SIG-M5 treated with dmso at 0.1 percent for 504 hours (cell line): ENCODE measurements at regions not wholly inside any gene's neighbourhood (a gene's known extent, or its start where the extent isn't known, plus 50 kb on each side); places are given as distances from the start of the nearest gene placed in this dataset.

ENCODE experiments used
- DNase-seq: peaks from one replicate; lab custom pipeline; 2025; ENCODE audit not compliant: unreplicated experiment; lab: John Stamatoyannopoulos, UW

GRCh38 chr13:99717959-99718674 lies 216.8 kb downstream of the TM9SF2 start:
- no peak for DNase-seq

- DNase-seq, result no peak
Observed at GRCh38 chr13:99709134-99709533, 207.9 kb downstream of the TM9SF2 start.

DNA sequence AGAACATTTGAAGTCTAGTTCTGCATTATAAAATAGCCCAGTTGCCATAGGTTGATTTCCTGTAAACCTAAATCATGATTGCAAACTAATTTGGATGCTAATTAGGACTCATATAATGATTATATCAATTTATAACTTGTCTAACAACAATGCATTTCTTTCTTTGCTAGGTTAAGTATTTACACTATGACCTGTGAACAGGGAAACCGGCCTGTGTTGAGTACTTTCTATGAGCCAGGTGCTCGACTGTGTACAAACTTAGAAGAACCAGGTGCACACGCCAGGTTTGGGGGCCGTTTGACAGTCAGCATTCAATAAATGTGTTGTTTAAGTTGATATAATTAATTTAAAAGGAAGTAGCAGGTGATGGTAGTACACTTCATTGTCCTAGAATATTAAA lies 203.1 kb downstream of the TM9SF2 start:
- no peak for DNase-seq

DNA sequence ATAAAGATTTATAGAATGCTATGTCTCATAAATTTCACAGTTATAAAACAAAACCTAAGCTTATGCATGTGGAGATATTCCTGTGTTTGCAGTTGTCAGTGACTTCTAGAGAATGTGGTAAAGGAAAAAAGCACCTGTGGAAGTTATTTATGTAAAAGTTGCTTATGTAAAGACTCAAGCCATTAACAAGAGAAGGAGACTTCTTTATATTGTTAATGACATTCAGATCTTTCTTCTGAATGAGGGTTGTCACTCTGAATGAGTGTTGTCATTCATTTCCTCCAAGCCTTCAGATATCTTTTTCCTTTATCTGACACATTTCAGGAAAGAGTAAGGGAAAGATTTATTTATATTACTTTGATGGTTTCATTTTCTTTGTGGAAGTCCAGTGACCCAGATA lies 202.6 kb downstream of the TM9SF2 start:
- no peak for DNase-seq

- no peak for DNase-seq
Observed at GRCh38 chr13:99702687-99703319, 201.5 kb downstream of the TM9SF2 start.

GRCh38 chr13:99700468-99700867 lies 199.2 kb downstream of the TM9SF2 start:
- no peak for DNase-seq

DNA sequence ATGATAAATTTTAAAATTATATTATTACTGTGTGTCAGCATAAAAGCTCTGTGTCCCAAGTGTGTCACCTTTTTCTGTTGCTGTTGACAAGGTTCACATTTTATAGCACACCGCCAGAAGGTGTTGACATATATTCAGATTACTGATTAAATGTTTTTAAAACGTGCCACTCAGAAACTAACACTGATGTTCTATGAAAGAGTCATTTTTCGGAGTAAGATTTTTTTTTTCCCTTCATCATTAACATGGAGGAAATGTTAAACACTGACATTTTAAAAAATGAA lies 197.5 kb downstream of the TM9SF2 start:
- no peak for DNase-seq

DNA sequence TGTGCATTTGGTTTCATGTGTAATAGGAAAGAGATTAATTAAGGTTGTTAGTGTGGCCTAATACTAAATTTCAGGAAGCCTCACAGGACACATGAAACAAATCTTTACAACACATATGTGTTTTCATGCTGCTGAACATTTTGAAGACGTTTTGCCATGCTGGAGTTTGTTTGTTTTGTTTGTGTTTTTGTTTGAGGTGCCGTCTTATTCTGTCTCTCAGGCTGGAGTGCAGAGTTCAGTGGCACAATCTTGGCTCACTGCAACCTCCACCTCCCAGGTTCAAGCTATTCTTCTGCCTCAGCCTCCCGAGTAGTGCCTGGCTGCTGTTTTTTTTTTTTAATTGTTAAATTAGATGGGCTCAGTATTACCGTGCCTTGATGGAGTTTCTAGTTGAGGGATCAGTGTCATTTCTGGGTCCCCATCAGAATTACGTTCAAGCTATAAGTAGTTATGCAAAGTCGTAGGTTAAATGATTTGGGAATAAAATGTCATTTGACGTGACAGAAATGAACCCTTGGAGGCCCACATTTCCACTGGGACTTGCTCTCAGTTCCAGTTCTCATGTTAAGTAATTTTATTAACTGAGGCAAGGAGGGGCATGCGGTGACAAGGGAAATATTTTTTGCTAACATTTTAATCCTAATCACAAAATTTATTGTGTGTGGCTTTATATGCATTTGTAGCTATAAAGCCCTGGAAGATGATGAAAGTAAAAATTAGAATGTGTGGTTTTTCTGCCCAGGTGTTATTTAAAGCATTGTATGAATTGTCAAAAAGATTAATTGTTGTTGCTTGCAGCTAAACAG lies 196.9 kb downstream of the TM9SF2 start:
- no peak for DNase-seq

- no peak for DNase-seq
Observed at GRCh38 chr13:99695857-99696256, 194.6 kb downstream of the TM9SF2 start.

GRCh38 chr13:99693852-99694611 lies 192.8 kb downstream of the TM9SF2 start:
- no peak for DNase-seq

DNA sequence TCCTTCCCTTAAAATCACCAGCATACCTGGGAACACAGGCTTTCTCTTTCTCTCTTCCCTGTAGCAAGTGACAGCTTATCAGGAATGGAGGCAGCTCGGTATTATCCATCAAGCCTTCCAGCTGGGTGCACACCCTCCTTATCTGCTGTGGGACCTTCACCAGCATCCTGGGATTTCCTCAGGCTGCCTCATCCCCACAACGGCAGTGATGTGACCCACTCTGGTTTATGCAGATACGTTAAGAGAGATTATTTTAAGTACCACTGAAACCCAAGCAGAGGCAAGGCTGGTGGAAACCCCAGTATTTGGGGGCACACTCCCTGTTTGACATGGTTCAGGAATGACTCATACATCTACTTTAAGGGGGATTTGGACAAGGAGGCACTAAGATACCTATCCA lies 192.1 kb downstream of the TM9SF2 start:
- no peak for DNase-seq

- no peak for DNase-seq
Observed at GRCh38 chr13:99692854-99693253, 191.6 kb downstream of the TM9SF2 start.

DNA sequence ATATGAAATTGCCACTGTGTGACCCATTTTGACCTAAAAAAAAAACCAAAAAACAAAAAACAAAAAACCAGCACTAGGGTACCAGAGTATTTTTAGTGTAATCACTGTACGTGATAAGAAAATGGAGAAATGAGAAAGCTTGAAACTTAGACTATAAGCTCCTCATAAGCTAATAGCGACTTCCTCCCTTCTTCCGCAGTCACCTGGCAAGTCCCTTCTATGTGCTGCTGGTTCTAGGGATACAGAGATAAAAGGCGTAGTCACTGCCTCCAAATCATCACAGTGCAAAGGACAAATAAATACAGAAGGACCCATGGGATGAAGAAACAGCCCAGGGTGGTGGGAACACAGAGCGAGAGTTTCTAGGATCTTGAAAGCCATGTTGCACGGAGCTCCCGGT lies 190.3 kb downstream of the TM9SF2 start:
- no peak for DNase-seq

DNA sequence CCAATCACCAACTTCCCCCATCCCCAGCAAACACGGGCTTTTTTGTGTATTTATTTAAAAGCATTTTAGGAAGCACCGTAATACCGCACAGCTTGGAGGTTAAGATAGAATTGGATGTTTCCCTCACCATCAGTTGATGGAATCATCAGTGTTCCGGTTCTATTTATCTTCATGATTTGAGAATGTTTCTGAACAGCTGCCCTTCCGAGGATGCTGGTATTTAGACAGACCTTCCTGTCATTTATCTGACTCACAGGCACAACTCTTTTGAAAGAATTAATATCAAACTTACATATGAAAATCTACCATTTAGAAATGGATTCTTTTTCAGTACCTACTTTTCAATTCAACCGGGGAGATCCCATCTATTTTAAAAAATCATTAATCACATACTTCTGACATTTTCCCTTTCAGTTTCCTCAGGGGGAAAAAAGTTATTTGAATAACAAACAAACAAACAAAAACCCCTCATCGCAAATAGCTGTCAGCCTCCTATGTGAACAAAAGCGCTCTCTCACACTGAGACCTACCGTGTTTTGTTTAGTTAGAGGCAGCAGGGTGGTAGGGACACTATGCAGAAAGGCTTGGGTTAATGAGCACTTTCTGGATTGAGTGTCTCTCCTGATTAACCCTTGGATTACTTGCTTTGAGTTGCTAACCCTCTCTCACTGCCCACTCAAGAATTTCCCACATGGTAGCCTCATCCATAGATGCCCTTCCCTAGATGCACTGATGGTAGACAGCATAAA lies 189.3 kb downstream of the TM9SF2 start:
- no peak for DNase-seq

DNA sequence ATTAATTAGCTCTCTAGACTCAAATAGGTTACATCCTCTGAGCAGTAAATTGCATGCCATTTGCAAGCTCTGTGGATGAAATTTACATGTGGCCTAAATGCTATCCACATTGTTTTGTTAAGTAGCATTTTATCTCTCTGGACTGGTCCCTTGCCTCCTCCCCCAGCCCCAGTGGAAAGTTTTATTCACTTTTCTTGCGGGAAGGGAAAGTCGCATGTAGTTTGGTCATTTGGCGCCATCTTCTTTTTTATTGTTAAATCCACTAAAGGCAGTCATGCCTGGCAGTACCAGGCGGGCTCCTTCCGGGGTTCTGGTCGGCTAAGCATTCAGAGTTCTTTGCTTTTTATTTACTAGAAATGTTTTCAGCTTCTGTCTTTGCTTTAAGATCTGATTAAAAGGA lies 188.7 kb downstream of the TM9SF2 start:
- no peak for DNase-seq

- no peak for DNase-seq
Observed at GRCh38 chr13:99688776-99689175, 187.5 kb downstream of the TM9SF2 start.

- no peak for DNase-seq
Observed at GRCh38 chr13:99687723-99688397, 186.6 kb downstream of the TM9SF2 start.

- no peak for DNase-seq
Observed at GRCh38 chr13:99686944-99687411, 185.7 kb downstream of the TM9SF2 start.

- no peak for DNase-seq
Observed at GRCh38 chr13:99686157-99686572, 184.9 kb downstream of the TM9SF2 start.

GRCh38 chr13:99681695-99682094 lies 180.4 kb downstream of the TM9SF2 start:
- DNase-seq, result no peak
